22Rv1 (cell line): ENCODE measurements at regions not wholly inside any gene's neighbourhood (a gene's known extent, or its start where the extent isn't known, plus 50 kb on each side); places are given as distances from the start of the nearest gene placed in this dataset.

ENCODE experiments used
- H3K27ac ChIP-seq: fragments of 450-650 bp; 2 replicates; pipeline ENCODE4 v1.5.1; 2017
- ZFX ChIP-seq: fragments of 450-650 bp; IDR thresholded peaks from 2 replicates; pipeline ENCODE4 v1.6.1; 2017; ENCODE audit warnings: antibody characterized with exemption, borderline replicate concordance
- TF ChIP-seq, protein P1 (sequence below): fragments of 450-650 bp; IDR thresholded peaks from 2 replicates; pipeline ENCODE4 v1.5.1; 2017; ENCODE audit warnings: mild to moderate bottlenecking

DNA sequence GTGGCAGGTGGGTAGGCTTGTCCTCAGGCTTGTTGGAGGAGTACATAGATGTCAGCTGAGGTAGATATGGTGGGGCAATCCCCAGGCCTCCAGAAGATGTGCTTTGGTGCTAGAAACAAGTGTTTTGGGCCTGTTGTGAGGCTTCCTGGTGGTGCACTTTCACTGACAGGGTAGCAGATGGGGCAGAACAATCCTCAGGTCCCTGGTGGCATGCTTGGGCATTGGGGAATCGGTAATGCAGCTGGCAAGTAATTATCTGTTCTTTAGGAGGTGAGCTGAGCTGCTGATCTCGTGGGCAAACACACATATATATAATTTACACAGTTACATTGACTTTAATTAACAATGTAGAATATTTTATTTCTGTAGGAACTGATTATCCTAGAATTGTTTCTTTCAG is 458.7 kb downstream of the BMP2 start:
- no peak for TF ChIP-seq ZFX
- TF ChIP-seq, protein P1, sequence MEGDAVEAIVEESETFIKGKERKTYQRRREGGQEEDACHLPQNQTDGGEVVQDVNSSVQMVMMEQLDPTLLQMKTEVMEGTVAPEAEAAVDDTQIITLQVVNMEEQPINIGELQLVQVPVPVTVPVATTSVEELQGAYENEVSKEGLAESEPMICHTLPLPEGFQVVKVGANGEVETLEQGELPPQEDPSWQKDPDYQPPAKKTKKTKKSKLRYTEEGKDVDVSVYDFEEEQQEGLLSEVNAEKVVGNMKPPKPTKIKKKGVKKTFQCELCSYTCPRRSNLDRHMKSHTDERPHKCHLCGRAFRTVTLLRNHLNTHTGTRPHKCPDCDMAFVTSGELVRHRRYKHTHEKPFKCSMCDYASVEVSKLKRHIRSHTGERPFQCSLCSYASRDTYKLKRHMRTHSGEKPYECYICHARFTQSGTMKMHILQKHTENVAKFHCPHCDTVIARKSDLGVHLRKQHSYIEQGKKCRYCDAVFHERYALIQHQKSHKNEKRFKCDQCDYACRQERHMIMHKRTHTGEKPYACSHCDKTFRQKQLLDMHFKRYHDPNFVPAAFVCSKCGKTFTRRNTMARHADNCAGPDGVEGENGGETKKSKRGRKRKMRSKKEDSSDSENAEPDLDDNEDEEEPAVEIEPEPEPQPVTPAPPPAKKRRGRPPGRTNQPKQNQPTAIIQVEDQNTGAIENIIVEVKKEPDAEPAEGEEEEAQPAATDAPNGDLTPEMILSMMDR, result no peak
- no peak overlapping the region for H3K27ac ChIP-seq

- TF ChIP-seq ZFX, result no peak
- TF ChIP-seq, protein P1, result no peak
- H3K27ac ChIP-seq, result no peak overlapping the region
These were observed 463.8 kb downstream of the BMP2 start for GRCh38 chr20:7231303-7231702.

GRCh38 chr20:7232796-7233195 is 465.3 kb downstream of the BMP2 start:
- TF ChIP-seq ZFX, result no peak
- TF ChIP-seq, protein P1, result no peak
- no peak overlapping the region for H3K27ac ChIP-seq

GRCh38 chr20:7237251-7237650 is 469.8 kb downstream of the BMP2 start:
- TF ChIP-seq, protein P1, result no peak
- no peak for TF ChIP-seq ZFX
- no peak overlapping the region for H3K27ac ChIP-seq

- TF ChIP-seq, protein P1, result no peak
- no peak for TF ChIP-seq ZFX
- no peak overlapping the region for H3K27ac ChIP-seq
These were observed 473.0 kb downstream of the BMP2 start for GRCh38 chr20:7240490-7240889.

DNA sequence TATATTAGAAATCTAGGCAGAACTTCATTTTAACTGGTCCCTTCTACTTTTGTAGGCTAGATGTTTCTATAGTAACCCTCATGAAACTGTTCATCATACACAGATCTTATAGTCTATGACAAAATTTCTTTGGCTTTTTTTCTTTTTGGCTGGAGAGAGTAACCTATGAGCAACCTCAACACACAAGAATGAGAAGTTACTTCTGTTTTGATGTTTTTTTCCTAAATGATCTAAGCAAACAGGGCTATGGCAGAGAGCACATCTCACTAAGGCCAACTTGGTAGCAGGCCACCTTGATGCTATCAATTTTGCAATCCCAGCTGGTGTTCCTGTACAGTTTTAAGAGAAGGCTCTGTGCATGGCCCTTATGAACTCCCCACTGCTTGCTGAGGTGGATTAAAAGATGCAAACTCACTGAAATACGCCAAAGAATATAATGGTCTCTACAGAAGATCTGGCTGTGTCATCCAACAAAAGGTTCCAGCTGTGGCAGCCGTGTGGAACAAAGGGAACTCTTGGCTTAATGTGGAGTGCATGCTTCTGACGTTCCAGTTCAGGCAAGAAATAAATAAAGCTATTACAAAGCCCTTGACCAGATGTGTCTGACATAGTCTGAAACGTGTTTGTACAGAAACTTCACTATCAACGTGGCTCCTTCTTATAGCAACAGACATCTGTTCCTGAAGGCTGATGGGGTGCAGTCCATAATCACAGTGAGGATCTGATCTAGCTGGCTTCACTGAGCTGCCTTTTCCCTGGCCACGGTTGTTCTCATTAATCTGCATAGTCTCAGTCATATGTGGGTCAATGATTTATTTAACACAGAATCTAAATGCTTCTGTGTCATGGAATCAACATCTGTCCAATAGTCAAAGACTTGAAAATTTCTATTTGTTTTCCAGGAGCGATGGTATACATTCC is 481.1 kb downstream of the BMP2 start:
- TF ChIP-seq ZFX, result no peak
- TF ChIP-seq, protein P1, result no peak
- H3K27ac ChIP-seq, result no peak overlapping the region

GRCh38 chr20:7250337-7250736 is 482.9 kb downstream of the BMP2 start:
- no peak for TF ChIP-seq ZFX
- TF ChIP-seq, protein P1, result no peak
- H3K27ac ChIP-seq, result no peak overlapping the region
